NCI-H146 treated with DMSO at 0.1 percent for 48 hours (cell line): ENCODE measurements at regions not wholly inside any gene's neighbourhood (a gene's known extent, or its start where the extent isn't known, plus 50 kb on each side); places are given as distances from the start of the nearest gene placed in this dataset.
"Not testable (repeated sequence)": the region's sequence is repeated elsewhere in the genome, so short reads cannot be mapped to it uniquely, and the experiment has no call there.

Source experiments
- DNase-seq: peaks from one replicate; lab custom pipeline; 2025; ENCODE audit not compliant: unreplicated experiment; lab: John Stamatoyannopoulos, UW

DNA sequence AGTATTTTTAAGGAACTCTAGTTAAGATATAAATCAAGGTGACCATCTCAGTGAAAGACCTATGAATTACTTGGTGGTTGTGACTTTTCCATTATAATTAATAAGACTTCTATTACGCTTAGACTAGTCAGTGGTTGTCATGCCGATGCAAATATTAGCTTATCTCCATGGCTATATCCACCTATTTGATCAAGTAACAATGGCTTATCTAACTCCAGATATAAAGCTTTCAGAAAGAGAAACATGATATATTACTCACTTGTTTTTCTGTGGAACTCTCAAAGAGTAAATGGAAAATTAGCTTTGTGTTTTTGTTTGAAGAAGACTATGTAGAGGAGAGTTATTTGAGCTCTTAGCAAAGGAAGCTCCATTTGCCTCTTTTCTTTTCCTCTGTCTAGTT is 323.8 kb upstream of the DCN start:
- peak; percentile 99 for DNase-seq

GRCh38 chr12:91505006-91505405 is 322.4 kb upstream of the DCN start:
- DNase-seq: no peak

- DNase-seq: no peak
These were observed 319.6 kb upstream of the DCN start for GRCh38 chr12:91502208-91502607.

- DNase-seq: no peak
These were observed 313.7 kb upstream of the DCN start for GRCh38 chr12:91496337-91496736.

GRCh38 chr12:91493308-91493707 is 310.7 kb upstream of the DCN start:
- no peak for DNase-seq

GRCh38 chr12:91492648-91493047 is 310.0 kb upstream of the DCN start:
- DNase-seq: no peak

DNA sequence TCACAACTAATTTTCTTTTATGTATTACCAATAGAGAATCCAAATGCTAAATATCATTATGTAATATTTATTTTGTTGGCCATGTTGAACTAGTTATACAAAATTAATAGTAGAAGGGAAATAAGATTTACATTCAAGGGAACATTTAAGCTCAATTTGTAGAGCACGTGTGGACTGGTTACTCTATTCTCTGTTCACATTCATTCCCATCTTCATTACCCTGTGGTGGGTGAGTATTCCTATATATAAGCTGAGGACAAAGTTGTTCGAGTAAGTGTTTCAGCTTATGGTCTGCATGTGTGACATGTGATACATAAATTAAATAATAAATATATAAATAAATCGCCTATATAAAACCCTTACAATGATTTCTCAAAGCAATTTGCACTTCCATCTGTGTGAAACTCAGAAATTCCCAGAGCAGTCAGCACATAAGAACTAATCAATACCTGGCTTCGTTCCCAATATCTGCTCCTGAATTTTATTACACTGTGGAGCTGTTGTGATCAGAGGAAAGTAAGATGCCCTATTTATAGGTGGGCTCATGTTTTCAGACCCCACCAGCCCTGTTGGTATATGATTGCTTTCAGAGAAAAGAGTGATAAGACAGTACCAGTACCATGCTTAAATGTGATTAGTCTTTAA is 308.2 kb upstream of the DCN start:
- no peak for DNase-seq

DNA sequence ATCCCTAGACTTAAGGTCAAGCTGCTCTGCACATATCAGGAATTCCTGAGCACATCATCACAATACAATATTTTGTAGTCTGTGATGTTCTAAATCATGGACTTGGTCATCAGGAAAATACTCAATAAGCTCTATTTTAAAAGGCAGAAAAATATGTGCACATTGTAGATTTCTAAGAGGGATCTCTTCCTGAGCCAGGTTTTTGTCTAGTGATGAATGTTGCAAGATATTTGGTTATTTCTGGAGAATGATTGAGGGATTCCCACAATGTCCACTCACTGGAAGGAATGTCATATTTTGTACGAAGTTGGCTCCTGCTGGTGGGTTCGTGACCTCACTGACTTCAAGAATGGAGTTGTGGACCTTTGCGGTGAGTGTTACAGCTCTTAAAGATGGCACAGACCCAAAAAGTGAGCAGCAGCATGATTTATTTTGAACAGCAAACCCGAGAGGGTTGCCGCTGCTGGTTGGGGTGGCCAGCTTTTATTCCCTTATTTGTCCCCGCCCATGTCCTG is 300.9 kb upstream of the DCN start:
- no peak for DNase-seq

GRCh38 chr12:91482231-91482630 is 299.6 kb upstream of the DCN start:
- no peak for DNase-seq

DNA sequence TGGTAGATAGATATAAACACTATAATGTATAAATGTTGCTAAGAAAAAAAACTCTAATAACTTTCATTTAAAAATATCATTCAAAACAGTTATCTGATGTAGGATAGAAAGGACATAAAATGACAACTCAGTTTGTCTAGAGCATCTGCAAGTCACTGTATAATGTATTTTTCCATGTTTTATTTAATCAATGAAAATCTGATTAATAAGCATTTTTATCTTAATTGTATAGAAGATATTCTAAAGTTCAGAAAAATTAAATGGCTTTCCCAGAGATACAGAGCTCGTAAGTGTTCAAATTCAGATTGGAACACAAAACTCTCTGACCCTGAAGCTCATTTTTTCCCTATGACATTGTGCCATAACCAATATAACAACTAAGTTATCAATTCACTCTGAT is 295.9 kb upstream of the DCN start:
- DNase-seq: no peak

DNA sequence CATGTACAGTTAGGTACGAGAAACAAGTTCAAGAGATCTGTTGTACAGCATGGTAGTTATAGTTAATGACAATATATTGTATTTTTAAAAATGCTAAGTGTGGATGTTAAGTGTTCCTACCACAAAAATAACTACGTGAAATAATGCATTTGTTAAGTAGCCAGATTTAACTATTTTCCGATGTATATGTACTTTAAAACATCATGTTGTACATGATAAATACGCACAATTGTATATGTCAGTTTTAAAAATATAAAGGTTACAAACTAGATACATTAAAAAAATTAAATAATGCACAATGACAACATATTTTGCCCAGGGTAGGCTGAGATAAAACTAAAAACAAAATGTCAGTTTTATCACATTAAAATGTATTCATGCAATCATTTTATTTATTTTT is 285.1 kb upstream of the DCN start:
- no peak for DNase-seq

DNA sequence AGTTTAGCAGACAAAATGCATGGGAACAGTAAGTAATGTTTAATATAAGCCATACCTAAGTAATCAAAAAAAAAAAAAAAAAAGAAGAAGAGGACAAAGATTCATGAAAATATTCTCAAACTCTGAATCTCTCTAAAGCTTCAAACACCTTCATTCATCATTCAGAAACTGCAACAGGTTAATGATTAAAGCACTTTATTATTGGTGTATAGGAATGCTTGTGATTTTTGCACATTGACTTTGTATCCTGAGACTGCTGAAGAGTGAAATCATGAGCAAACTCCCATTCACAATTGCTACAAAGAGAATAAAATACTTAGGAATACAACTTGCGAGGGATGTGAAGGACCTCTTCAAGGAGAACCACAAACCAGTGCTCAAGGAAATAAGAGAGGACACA is 278.4 kb upstream of the DCN start:
- DNase-seq: no peak

GRCh38 chr12:91460469-91460868 is 277.9 kb upstream of the DCN start:
- DNase-seq: peak; percentile 33

- no peak for DNase-seq
These were observed 272.7 kb upstream of the DCN start for GRCh38 chr12:91455321-91455720.

- DNase-seq: no peak
These were observed 271.6 kb upstream of the DCN start for GRCh38 chr12:91454179-91454578.

DNA sequence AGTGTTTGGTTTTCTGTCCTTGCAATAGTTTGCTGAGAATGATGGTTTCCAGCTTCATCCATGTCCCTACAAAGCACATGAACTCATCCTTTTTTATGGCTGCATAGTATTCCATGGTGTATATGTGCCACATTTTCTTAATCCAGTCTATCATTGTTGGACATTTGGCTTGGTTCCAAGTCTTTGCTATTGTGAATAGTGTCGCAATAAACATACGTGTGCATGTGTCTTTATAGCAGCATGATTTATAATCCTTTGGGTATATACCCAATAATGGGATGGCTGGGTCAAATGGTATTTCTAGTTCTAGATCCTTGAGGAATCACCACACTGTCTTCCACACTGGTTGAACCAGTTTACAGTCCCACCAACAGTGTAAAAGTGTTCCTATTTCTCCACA is 269.8 kb upstream of the DCN start:
- DNase-seq: not testable (repeated sequence)

- no peak for DNase-seq
These were observed 259.7 kb upstream of the DCN start for GRCh38 chr12:91441993-91442952.

DNA sequence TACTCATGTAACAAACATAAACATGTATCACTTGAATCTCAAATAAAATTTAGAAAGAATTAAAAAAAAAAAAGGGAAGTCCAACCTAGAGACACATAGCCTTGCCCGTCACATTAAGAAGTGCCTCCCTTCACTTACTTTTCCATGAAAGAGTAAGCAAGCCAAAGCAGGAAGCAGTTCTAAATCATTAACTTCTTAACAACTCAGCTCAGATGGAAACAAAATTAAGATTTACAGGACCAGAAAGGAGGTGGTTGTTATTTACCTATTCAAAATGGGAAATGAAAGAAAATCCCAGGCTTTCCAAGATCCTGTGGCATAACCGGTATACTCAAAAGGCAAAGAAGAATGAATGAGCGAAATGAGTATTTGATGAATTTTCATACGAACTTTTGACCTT is 258.6 kb upstream of the DCN start:
- DNase-seq: no peak

DNA sequence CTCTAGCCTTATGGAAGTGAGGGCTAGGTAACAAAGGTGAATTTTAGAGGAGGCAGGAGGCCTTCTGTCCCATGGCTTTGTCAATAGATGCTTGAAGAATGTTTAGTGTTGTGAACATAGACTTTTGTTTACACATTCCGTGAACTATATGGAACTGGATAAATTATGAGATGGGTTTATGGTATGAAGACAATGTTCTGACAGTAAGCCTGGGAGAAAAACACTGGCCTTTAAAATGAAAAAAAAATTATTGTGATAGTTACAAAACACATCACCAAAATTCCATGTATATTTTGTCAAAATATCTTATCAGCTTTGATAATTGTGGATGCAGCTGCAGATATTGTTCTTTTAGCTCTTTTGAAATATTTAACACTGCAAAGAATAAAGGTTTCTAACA is 251.5 kb upstream of the DCN start:
- no peak for DNase-seq

- no peak for DNase-seq
These were observed 250.1 kb upstream of the DCN start for GRCh38 chr12:91432755-91433154.

DNA sequence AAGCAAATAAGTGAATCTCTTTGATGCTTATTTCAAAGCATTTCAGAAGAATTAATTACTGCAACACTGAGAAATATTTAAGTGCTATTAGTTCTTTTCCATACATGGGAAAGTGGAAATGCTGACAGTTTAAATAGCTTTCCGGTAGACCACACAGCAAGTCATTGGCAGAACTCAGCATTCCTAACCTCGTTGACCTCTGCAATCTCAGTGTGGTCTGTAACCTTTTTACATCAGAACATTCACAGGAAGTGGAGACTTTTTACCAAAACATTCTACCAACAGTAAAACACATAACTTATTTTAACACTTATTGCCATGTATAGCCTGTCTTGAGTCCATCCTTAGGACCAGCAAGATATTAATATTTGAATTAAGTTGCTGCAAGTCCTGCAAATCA is 249.5 kb upstream of the DCN start:
- no peak for DNase-seq

DNA sequence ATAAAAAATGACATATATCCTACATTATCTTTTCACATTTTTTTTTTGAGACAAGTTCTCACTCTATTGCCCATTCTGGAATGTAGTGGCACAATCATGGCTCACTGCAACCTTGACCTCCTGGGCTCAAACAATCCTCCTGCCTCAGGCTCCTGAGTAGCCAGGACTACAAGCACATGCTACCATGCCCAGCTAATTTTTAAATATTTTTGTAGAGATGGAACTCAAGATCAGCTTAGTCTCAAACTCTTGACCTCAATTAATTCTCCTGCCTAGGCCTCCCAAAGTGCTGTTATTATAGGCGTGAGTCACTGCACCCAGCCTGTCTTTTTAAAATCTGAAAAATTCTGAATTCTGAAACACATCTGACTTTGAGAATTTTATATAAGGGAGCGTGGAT is 241.9 kb upstream of the DCN start:
- DNase-seq: no peak
